SK-N-MC (cell line): ENCODE measurements at regions not wholly inside any gene's neighbourhood (a gene's known extent, or its start where the extent isn't known, plus 50 kb on each side); places are given as distances from the start of the nearest gene placed in this dataset.
A peak's percentile ranks its signal among the peaks of the same experiment; 100 is the strongest.

ENCODE experiments used
- DNase-seq: peaks from one replicate; pipeline ENCODE4 v3.0.0-alpha.2; 2011; ENCODE audit warnings: low read depth, low spot score
- H3K27ac ChIP-seq: fragments of 200-600 bp; sonication (generic); 2 replicates; pipeline ENCODE4 v1.5.1; 2016; ENCODE audit warnings: mixed run types
- H3K36me3 ChIP-seq: fragments of 200-600 bp; sonication (generic); 2 replicates; pipeline ENCODE4 v1.6.1; 2017; ENCODE audit warnings: antibody characterized with exemption, low read length, mixed read lengths; ENCODE audit not compliant: insufficient read depth
- H3K4me3 ChIP-seq: fragments of 200-600 bp; sonication (generic); 2 replicates; pipeline ENCODE4 v1.5.1; 2016
- H3K9ac ChIP-seq: fragments of 200-600 bp; sonication (generic); 2 replicates; pipeline ENCODE4 v1.8.0; 2017; ENCODE audit warnings: mixed run types, mixed read lengths; ENCODE audit not compliant: insufficient read length
- H3K9me3 ChIP-seq: fragments of 200-600 bp; sonication (generic); 2 replicates; pipeline ENCODE4 v1.6.1; 2017; ENCODE audit warnings: low read depth, mild to moderate bottlenecking, antibody characterized with exemption, low read length, moderate library complexity, mixed read lengths
- EZH2 ChIP-seq: fragments of 200-600 bp; sonication (generic); IDR thresholded peaks from one replicate; pipeline ENCODE4 v1.6.1; 2017; ENCODE audit warnings: antibody characterized with exemption
- FOXP2 ChIP-seq: optimal IDR thresholded peaks from 2 replicates; pipeline ENCODE3; 2011; ENCODE audit warnings: mild to moderate bottlenecking, moderate library complexity; ENCODE audit not compliant: insufficient read depth; ENCODE audit errors: extremely low read length, control extremely low read depth
- POLR2AphosphoS5 ChIP-seq: IDR thresholded peaks from 2 replicates; pipeline ENCODE4 v1.6.1; 2012; ENCODE audit warnings: mild to moderate bottlenecking, low read depth, low read length, borderline replicate concordance

DNA sequence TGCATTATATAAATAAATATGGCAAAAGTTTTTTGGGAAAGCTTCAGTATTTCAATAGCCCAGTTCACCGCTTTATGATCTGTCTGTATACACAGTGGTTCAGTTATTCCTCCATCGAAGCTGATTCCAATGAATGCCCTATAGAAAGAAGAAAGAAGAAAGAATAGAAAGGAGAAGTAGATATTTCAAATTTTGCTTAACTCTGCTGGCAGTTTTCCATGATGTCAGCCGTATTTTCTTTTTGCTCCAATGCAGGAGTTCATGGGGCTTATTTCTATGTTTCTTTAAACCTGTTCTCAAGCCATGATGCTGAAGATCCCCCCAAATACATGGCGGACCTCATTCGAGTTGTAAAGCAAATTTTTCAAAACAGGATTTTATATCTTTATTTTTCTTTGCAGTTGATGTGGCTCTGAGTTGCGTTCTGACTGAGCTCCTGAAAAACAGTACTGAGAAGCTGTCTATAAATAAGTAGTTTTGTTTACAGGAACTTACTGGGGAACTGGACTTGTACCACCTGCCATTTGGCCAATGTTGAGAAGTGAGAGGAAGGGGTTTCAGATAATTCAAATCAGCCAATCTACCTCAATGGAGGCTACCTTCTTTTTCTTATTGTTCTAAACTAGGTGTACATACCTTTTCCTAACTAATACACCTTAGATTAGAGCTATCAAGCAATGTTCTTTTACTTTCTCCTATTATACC is 418.5 kb upstream of the MEF2C start:
- no peak overlapping the region for H3K9ac ChIP-seq
- DNase-seq = no peak
- TF ChIP-seq FOXP2 (no peak), EZH2 (no peak), POLR2AphosphoS5 (no peak)

GRCh38 chr5:89300426-89300970 is 417.5 kb upstream of the MEF2C start:
- TF ChIP-seq POLR2AphosphoS5 (no peak), EZH2 (no peak), FOXP2 (no peak)
- DNase-seq = no peak
- H3K9me3 ChIP-seq = no peaks in the 10 kb centered on the region
- no peak overlapping the region for H3K27ac ChIP-seq
- H3K36me3 ChIP-seq = no peaks in the 10 kb centered on the region
- H3K9ac ChIP-seq = no peak overlapping the region
- H3K4me3 ChIP-seq = no peak overlapping the region

More for the DNA sequence above, 418.5 kb upstream of the MEF2C start:
- Histone ChIP-seq H3K36me3 (no peaks in the 10 kb centered on the region), H3K4me3 (no peak overlapping the region), H3K27ac (no peak overlapping the region), H3K9me3 (no peaks in the 10 kb centered on the region)

DNA sequence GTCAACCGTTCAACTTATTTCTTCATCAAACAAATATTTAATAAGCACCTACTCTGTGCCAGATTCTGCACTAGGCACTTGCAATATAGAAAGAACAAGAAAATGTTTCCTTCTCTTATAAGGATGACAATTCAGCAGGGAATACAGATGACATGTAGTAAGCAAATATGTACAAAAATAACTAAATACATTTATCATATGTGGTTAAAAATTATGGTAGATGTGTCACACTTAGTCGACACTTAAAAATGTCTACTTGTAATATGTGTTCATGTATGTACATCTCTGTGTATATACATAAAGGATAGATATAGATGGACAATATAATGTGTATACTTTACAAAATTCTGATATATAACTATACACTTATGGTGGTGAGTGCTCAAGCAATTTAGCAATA is 417.0 kb upstream of the MEF2C start:
- H3K36me3 ChIP-seq = no peaks in the 10 kb centered on the region
- TF ChIP-seq FOXP2 = no peak
- TF ChIP-seq POLR2AphosphoS5 = no peak
- no peak for TF ChIP-seq EZH2
- no peak overlapping the region for H3K27ac ChIP-seq
- no peak for DNase-seq
- H3K4me3 ChIP-seq = no peak overlapping the region
- no peak overlapping the region for H3K9ac ChIP-seq
- no peaks in the 10 kb centered on the region for H3K9me3 ChIP-seq

- H3K4me3 ChIP-seq = no peak overlapping the region
- H3K9ac ChIP-seq = no peak overlapping the region
- H3K36me3 ChIP-seq = no peaks in the 10 kb centered on the region
- no peak for DNase-seq
- H3K9me3 ChIP-seq = no peaks in the 10 kb centered on the region
- H3K27ac ChIP-seq = no peak overlapping the region
- TF ChIP-seq POLR2AphosphoS5 (no peak), FOXP2 (no peak), EZH2 (no peak)
Observed at GRCh38 chr5:89297066-89297465, 414.1 kb upstream of the MEF2C start.

DNA sequence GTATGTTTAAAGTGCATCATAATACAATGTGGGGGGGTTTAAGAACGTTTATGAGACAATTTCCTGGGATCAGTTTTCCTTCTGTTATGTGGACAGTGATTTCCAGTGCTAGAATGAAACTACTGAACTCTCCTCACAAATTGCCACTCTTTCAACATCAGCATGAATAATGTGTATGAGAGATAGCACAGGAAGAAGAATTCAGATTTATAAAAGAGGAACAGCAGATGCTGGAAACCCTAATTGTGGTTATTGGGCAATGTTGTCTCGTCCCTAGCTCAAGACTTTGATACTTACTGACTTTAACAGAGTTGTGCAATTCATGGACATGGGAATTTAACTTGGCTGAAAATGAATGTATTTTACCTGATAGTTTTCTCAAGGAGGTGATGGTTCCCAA is 410.8 kb upstream of the MEF2C start:
- Histone ChIP-seq H3K27ac (no peak overlapping the region), H3K4me3 (no peak overlapping the region), H3K9ac (no peak overlapping the region), H3K9me3 (no peaks in the 10 kb centered on the region), H3K36me3 (no peaks in the 10 kb centered on the region)
- peak; percentile 20 for DNase-seq
- TF ChIP-seq EZH2 = no peak
- no peak for TF ChIP-seq FOXP2
- TF ChIP-seq POLR2AphosphoS5 = no peak

- Histone ChIP-seq H3K4me3 (no peak overlapping the region), H3K9me3 (no peaks in the 10 kb centered on the region), H3K36me3 (no peaks in the 10 kb centered on the region), H3K9ac (no peak overlapping the region), H3K27ac (no peak overlapping the region)
- DNase-seq = no peak
- TF ChIP-seq POLR2AphosphoS5 = no peak
- no peak for TF ChIP-seq EZH2
- TF ChIP-seq FOXP2 = no peak
Observed at GRCh38 chr5:89292487-89292886, 409.5 kb upstream of the MEF2C start.

DNA sequence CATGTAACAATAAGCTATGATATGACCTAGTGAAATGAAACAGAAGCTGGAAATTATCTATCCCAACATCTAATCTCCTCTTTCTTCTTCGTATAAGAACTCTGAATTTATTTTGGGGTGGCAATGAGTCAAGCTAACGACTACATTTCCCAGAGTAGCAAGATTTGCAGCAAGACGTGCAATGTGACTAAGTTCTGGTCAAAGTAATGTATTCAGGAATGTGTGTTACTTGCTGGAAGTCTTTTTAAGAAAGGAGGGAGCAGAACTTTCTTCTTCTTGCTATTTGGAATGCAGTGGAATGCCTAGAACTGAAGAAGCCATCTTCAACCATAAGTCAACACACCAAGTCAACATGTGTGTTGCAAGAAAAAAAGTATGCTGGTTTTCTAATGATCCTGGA is 406.6 kb upstream of the MEF2C start:
- Histone ChIP-seq H3K27ac (no peak overlapping the region), H3K9ac (no peak overlapping the region), H3K36me3 (no peaks in the 10 kb centered on the region), H3K9me3 (no peaks in the 10 kb centered on the region), H3K4me3 (no peak overlapping the region)
- DNase-seq = no peak
- TF ChIP-seq FOXP2 (no peak), POLR2AphosphoS5 (no peak), EZH2 (no peak)

DNA sequence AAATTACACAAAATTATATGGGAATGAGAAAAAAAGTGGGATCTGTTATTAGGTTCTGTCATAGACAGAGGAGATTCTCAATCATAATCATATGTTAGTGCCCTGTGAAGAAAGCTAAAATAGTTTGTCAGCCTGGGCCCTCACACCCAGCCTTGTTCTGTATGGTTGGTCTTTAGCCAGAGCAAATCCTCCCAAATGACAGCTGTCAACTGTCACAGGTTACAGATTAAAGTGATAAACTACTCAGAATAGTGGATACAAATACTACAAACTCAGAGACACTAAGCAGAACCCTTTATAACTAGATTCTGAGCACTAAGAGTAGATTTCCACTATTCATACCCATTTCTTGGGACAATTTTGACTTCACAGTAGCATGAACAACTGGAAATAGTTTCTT is 405.0 kb upstream of the MEF2C start:
- DNase-seq = no peak
- Histone ChIP-seq H3K36me3 (no peaks in the 10 kb centered on the region), H3K9me3 (no peaks in the 10 kb centered on the region), H3K9ac (no peak overlapping the region), H3K27ac (no peak overlapping the region), H3K4me3 (no peak overlapping the region)
- TF ChIP-seq FOXP2 (no peak), POLR2AphosphoS5 (no peak), EZH2 (no peak)

GRCh38 chr5:89286320-89286719 is 403.3 kb upstream of the MEF2C start:
- DNase-seq = no peak
- TF ChIP-seq EZH2 (no peak), FOXP2 (no peak), POLR2AphosphoS5 (no peak)
- no peak overlapping the region for H3K27ac ChIP-seq
- no peak overlapping the region for H3K9ac ChIP-seq
- H3K36me3 ChIP-seq = no peaks in the 10 kb centered on the region
- no peak overlapping the region for H3K4me3 ChIP-seq
- no peaks in the 10 kb centered on the region for H3K9me3 ChIP-seq
